ENCODE measurements at regions not wholly inside any gene's neighbourhood (a gene's known extent, or its start where the extent isn't known, plus 50 kb on each side); places are given as distances from the start of the nearest gene placed in this dataset.

DNA sequence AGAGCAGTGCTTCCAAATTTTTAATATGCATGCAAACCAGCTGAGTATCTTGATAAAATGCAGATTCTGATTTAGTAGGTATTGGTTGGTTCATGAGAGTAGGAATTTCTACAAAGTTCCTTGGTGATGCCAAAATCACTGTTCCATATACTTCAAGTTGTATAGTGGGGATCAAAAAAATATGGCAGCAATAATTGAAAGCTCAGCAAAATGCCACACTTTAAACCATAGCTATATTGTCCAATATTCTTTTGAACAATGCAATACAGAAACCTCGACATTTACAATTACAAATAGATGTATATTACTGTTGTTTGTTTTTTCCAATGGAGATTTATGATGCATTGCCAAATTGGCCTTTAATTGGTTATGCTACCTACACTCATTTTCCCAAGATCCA lies 55.7 kb upstream of the NCAM2 start:
- TF ChIP-seq CTCF (IDR thresholded peaks at IDR 0.05): no peak
- TF ChIP-seq POLR2A (IDR thresholded peaks at IDR 0.05): no peak
- no peak for TF ChIP-seq EP300 (IDR thresholded peaks at IDR 0.05)

Data from gastroesophageal sphincter (tissue), 3 donors.